GM21619 (cell line): ENCODE measurements at regions not wholly inside any gene's neighbourhood (a gene's known extent, or its start where the extent isn't known, plus 50 kb on each side); places are given as distances from the start of the nearest gene placed in this dataset.
"Not testable (repeated sequence)": the region's sequence is repeated elsewhere in the genome, so short reads cannot be mapped to it uniquely, and the experiment has no call there.

ENCODE experiments used
- ATAC-seq: cut with Tn5 transposase; IDR thresholded peaks from one replicate; pipeline ENCODE4 v1.9.1; 2021; ENCODE audit not compliant: unreplicated experiment

GRCh38 chr1:177646757-177647730, 322.8 kb downstream of the SEC16B start:
- ATAC-seq, result no peak

DNA sequence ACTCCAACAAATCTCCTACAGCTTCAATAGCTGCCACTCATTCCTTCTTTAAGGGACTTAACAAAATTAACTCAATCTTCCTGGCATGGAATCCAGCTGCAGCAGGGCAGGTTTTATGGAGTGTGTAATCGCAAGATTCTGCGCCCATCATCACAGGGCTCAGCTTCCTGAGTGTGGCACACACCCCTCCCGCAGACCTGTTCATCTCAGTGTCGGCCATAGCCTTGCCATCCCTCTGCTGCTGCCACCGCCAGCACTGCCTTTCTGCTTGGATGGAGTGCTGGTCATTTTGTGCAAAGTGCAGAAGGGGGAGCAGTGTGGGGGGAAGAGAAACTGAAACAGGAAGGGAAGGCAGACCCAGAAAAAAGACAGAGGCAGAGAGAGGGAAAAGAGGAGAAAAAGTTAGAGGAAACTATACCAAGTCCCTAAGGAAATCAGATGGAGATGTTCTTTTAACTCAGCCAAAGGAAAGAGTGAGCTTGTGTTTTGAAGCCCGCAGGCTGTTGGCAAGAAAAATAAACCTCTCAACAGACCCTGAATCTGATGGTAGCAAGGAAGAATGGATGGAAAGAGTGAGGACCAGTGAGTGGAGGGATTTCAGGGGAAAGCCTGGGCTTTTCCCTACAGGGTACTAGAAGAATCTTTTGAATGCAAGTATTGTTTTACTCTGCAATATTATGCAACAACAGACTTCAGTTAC, 324.2 kb downstream of the SEC16B start:
- ATAC-seq, result no peak

DNA sequence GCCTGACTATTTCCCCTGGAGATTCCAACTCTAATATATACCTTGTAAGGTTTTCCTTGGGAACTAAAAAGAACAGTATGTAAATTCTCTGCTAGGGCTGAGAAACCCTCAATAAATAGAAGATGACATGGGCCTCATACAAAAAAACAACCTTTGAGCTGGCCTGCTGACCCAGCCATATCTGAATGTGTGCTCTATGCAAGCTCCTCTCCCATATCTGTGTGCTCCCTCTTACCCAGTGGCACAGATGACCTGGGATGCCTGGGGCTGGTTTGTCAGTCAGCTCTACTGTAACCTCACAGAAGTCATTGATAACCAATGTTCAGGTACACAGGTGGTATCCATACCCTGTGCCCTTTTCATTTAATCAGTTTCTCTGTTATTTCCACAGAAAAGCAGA, 329.2 kb downstream of the SEC16B start:
- ATAC-seq, result no peak

- ATAC-seq, result not testable (repeated sequence)
Observed at GRCh38 chr1:177634151-177634550, 335.7 kb downstream of the SEC16B start.

DNA sequence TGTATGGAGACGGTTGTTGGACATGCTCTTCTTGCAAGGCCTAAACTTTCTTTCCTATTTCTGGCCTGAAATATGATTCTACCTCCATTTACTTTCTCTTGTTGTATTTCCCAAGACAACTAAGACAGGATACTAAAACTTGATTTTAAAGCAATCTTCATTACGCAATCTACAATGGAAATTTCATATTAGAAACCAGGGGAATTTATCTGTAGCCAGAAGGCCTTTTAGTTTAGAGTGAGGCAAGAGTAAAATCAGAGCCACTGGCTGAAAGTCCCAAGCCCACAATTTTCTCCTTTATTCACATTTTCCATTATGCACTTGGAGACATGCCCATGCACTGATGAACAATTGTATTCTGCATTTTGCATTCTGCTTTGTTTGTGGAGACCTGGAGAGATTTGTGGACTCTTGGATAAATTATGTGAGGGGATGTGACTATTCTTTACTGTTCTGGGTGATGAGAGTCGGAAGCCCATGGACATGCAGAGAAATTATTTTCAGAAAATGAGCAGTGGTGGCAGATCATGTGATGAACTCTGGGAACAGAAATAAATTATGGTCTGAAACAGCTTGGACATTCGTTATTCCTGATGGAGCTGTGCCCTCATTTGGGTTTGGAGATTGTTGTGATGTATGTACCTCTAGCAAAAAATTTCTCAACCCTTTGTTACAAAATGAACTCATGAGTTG, 336.8 kb downstream of the SEC16B start:
- ATAC-seq, result no peak

DNA sequence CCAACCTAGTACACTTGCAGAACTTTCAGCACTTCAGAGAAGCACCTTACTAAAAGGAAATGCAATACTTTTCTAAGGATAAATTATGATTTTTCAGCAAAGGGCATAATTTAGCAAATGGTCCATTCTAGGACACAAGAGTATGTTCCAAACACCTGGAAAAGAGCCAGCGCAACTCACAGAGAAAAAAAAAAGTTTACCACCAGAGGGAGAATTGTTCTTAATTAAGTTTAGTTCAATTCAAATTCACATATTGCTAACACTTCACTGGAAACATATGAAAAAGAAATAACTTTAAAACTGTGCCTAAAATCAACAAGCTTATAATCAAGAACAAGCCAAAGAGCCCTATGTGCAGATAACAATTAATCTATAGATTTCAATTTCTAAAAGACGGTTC, 338.1 kb downstream of the SEC16B start:
- no peak for ATAC-seq

- ATAC-seq, result no peak
Observed at GRCh38 chr1:177629526-177629925, 340.3 kb downstream of the SEC16B start.

GRCh38 chr1:177627148-177627910, 342.5 kb downstream of the SEC16B start:
- ATAC-seq, result no peak

- ATAC-seq, result no peak
Observed at GRCh38 chr1:177620636-177621190, 349.1 kb downstream of the SEC16B start.

- ATAC-seq, result no peak
Observed at GRCh38 chr1:177615251-177615650, 354.6 kb downstream of the SEC16B start.

GRCh38 chr1:177611402-177611801, 358.5 kb downstream of the SEC16B start:
- no peak for ATAC-seq

- ATAC-seq, result no peak
Observed at GRCh38 chr1:177609953-177610352, 359.9 kb downstream of the SEC16B start.

DNA sequence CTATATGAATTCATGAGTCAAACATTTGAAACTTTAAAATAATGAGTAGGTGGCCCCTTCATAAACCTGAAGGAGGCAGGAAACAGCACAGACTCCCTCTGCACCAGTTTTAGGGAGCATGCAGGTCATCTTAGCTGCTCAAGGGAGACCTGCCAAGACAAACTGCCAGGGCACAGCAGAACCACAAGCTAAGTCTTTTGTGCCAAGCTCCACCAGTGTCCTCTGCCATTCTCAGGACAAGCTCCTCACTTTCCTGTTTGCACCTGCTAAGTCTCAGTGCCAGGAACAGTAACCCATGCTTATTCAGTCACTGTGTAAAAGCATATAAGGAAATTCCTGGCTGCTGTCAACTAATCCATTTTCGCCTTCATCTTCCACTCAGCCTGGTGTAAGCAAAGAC, 368.9 kb downstream of the SEC16B start:
- no peak for ATAC-seq

DNA sequence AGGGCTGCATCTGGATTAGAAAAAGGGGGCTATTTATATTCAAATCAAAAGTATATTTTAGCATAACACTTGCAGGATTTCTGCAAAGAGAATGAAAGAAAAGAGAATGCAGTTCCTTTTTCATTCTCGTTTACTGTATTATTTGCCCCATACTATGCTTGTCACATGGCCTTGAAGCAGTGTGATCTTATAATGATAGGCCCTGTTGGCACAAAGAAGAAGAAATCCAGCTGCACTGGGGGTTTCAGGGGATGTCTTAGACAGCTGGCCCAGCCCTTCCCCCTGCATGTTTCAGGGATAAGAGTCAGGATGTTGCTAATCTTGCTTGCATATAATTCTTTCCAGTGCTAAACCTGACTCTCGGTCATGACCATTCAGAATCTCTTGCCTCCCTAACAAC, 369.5 kb downstream of the SEC16B start:
- no peak for ATAC-seq

DNA sequence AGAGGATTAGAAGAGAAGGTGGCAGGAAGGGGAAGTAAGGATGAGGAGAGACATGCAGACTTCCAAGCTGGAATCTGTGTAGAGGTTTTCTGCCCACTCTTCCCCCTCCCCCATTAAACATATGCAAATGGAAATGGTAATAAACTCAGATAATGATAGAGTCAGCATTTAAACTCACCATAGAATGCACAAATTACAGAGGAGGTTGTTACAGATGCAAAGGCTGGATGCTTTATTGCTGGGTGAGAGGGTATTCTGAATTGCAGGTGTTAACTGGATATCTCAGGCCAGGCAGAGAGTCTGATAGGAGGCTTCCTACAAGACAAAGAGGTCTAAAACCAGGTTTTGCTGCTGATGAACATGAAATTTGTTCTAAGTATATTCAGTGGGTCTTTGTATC, 372.5 kb downstream of the SEC16B start:
- no peak for ATAC-seq

DNA sequence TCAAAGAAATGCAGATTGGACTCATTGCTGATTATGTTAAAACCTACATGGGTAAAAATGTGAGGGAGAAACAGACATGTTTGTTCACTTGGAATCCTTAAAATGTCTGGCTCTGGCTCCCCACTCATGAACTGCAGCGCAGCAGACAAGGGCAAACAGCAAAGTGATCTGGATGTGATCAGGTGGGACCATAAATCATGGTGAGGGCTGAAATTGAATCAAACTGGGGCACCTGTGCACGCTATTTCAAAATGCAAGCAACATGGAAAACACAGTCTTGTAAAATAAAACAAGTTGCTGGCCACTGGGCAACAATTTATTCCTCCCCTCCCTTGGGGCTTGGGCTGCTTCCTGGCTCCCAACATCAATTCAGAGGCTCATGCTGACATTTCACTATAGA, 373.4 kb downstream of the SEC16B start:
- no peak for ATAC-seq

DNA sequence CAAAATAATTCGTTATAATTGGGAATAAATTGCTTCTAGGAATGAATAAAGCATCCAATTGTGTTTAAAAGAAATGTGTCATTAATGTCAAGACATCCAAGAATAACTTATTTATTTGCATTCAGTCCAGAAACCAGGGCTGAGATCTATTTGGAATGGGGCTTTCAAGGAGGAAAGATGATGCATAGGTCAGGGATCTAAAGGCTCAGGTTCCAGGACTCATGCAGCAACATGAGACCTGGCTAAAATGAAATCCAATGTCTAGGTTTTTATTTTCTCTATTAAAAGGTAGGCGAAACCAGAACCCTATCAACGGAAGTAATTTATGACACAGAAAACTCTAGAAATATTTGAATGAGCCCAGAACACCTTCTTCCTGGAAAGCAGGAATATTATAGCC, 376.8 kb downstream of the SEC16B start:
- ATAC-seq, result no peak

GRCh38 chr1:177592624-177593023, 377.2 kb downstream of the SEC16B start:
- no peak for ATAC-seq

- no peak for ATAC-seq
Observed at GRCh38 chr1:177591155-177591554, 378.7 kb downstream of the SEC16B start.

DNA sequence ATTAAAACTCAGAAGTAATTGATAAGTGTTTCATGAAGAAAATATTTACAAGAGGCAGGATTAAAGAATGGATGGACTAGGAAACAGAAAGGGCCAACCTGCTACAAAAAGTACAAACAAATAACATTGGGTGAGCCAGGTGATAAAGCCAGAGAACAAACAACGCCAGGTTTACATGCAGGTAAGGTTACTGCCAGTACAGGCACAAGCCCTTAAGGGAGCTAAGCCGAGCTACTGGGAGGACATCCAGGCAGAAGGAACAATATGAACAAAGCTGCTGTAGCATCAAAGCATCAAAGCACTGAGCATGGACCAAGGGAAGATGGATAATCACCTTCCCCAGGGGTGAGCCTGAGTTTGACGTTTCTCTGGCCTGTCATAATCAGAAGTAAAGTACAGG, 380.7 kb downstream of the SEC16B start:
- ATAC-seq, result no peak

GRCh38 chr1:177586429-177586828, 383.4 kb downstream of the SEC16B start:
- ATAC-seq, result no peak
